ENCODE measurements at regions not wholly inside any gene's neighbourhood (a gene's known extent, or its start where the extent isn't known, plus 50 kb on each side); places are given as distances from the start of the nearest gene placed in this dataset.

DNA sequence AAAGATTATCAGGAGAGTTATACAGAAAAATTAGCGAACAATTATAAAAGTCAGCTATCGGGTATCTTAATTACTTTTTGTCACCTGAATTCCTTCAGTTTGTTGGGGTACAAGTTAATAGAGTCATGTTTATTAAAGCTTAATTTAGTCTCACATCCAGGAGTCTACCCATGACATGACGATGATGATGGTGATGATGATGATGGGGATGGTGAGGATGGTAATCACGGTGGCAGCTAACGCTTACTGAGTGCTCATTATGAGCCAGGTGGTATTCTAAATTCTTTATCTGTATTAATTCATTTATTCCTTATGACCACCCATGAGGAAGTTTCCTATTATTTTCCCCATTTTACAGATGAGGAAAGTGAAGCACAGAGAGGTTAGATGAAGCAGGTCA is 208.6 kb upstream of the KIF2A start:
- TF ChIP-seq GATA2 (IDR thresholded peaks at IDR 0.05; ENCODE audit: low read depth, low read length) (no peak), GATA3 (IDR thresholded peaks at IDR 0.05; ENCODE audit: low read depth, low read length) (no peak)

DNA sequence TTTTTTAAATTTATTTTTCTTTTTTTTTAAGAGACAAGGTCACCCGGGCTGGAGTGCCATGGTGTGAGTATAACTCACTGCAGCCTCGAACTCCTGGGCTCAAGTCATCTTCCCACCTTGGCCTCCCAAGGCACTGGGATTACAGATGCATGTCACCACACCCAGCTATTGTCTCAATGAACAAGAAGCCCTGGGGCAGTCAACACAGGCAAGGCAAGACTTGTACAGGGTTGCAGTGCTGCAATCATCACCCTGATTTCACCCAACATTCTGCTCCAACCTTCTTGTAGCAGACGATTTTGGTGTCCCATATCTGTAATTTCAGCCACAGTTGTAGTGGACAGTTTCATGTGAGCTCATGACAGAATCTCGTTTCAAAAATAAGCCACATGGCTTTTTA is 205.8 kb upstream of the KIF2A start:
- TF ChIP-seq GATA2 (IDR thresholded peaks at IDR 0.05; ENCODE audit: low read depth, low read length) (no peak), GATA3 (IDR thresholded peaks at IDR 0.05; ENCODE audit: low read depth, low read length) (no peak)

DNA sequence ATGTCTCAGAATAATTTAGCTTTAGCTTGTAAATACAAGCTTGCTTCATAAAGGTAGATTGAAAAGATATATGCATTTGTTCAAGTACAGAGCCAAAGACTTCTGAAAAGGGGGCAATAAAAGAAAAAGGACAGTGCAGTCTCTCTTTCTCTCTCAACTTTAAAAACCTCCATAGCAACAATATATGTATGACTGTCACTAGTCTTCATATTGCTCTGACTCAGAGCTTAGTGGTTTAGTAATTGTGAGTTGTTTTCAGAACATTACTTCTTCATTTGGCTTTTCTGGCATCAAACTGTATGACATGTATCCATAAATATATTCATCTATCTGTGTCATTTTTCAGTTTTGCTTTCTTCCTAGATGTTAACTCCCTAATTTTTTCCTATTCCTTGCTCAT is 194.6 kb upstream of the KIF2A start:
- TF ChIP-seq GATA3 (IDR thresholded peaks at IDR 0.05; ENCODE audit: low read depth, low read length), result no peak
- TF ChIP-seq GATA2 (IDR thresholded peaks at IDR 0.05; ENCODE audit: low read depth, low read length), result no peak

DNA sequence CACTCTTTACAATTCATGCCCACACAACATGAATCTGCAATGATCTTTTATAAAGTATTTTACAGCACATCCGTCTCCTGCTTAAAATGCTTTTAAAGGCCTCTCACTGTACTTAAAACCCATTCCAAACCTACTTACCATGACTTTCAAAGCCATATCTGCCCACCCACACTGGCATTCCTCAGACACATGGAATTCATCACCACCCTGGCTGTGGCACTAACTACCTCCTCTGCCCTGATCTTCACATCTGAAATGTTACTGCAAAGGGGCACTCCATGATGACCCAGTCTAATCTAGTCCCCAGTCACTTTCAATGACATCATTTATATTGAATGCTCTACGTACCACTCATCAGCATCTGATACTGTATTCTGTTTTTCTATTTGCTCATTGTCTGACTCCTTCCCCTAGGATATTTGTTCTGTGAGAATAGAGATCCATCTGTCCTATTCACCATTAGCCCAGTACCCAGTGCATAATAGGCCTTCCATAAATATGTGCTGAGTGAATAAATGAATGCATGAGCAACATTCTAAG is 193.2 kb upstream of the KIF2A start:
- TF ChIP-seq GATA2 (IDR thresholded peaks at IDR 0.05; ENCODE audit: low read depth, low read length) (no peak), GATA3 (IDR thresholded peaks at IDR 0.05; ENCODE audit: low read depth, low read length) (no peak)

DNA sequence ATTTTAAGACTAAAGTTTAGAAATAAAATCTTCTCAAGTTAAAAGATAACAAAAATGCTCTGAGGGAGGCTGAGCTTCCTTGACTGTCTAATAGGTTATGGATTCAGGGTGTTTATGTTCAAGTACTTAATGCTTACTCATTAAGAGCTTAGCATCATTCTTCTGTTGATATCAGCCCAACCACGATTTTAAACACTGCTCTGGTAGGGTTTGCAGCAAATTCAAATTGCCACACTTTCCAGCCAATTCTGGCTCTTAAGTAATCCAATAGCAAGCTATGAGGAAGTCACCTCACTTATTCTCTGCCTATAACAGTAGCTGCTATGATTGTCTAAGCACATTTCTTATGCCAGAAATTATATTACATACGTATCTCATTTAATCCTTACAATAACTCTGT is 191.0 kb upstream of the KIF2A start:
- TF ChIP-seq GATA2 (IDR thresholded peaks at IDR 0.05; ENCODE audit: low read depth, low read length) (no peak), GATA3 (IDR thresholded peaks at IDR 0.05; ENCODE audit: low read depth, low read length) (no peak)

DNA sequence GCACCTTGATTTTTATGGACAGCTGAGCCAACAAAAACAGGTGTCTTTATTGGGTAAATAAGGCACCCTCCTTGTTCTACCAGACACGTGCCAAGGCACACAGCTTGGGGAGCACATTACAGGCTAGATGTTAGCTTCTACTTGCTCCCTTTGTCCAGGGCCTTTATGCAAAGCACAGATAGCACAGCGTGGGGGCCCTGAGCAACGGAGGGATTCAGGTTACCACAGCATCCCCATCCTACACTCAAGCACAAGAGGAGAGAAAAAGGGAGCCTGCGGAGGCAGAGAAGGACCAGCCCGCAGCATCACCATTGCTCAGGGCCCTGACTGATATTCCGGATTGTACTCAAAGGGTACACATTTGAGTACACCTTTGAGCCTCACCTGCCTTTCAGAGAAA is 181.7 kb upstream of the KIF2A start:
- no peak for TF ChIP-seq GATA3 (IDR thresholded peaks at IDR 0.05; ENCODE audit: low read depth, low read length)
- no peak for TF ChIP-seq GATA2 (IDR thresholded peaks at IDR 0.05; ENCODE audit: low read depth, low read length)

DNA sequence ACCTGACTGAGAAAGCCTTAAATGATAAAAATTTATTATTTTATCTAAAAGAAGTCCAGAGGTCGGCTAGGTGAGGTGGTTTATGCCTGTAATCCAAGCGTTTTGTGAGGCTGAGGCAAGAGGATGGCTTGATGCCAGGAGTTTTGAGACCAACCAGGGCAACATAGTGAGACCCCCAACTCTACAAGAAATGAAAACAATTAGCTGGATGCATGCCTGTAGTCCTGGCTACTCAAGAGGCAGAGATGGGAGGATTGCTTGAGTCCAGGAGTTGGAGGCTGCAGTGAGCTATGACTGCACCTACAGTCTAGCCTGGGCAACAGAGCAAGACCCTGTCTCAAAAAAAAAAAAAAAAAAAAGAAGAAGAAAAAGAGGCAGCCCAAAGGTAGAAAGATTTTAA is 179.9 kb upstream of the KIF2A start:
- no peak for TF ChIP-seq GATA2 (IDR thresholded peaks at IDR 0.05; ENCODE audit: low read depth, low read length)
- no peak for TF ChIP-seq GATA3 (IDR thresholded peaks at IDR 0.05; ENCODE audit: low read depth, low read length)

DNA sequence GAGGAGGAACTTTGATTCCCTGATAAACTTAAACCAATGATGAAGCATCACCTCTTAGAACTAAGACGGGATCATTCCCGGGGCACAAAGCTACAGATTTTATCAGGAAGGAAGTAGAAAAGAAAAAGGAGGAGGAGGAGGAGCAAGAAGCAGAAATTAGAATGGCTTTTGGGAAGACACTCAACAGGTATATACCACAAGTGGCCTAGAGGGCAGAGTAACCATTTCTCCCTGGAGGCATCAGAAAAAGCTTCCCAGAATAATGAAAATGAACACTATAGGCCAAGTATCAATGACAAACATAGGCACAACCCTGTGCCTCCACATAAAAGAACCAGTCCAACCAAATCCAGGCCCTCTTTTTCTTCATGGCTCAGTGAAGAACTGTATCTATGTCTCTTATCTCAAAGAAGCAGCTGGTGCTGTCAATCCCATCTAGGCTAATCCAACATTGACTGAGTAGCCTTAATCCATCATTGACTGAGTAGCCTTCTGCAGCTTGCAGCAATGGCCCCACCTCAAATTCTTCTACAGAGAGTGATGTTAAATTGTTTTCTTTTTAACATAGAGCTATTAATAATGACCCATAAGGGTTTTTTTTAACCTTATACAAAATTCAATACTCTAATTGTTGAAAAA is 178.8 kb upstream of the KIF2A start:
- TF ChIP-seq GATA2 (IDR thresholded peaks at IDR 0.05; ENCODE audit: low read depth, low read length), result no peak
- no peak for TF ChIP-seq GATA3 (IDR thresholded peaks at IDR 0.05; ENCODE audit: low read depth, low read length)

DNA sequence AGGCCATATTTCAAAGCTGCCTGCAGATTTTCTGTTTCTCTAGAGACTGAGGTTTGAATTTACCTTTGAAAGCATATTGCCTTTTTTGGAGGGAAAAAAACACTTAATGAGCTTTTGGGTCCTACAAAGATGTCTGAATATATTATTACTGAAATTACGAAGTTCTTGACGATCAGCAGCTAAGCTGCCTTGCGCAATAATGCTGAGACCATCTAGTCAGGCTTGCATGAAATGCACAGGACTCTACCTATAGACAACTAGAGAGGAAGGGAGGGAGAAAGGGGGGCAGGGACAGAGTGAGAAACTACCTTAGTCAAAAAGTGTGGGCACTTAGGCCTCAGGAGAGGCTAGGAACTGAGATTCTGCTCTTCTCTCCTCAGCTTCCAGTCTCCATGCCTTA is 175.9 kb upstream of the KIF2A start:
- TF ChIP-seq GATA3 (IDR thresholded peaks at IDR 0.05; ENCODE audit: low read depth, low read length) (no peak), GATA2 (IDR thresholded peaks at IDR 0.05; ENCODE audit: low read depth, low read length) (no peak)

DNA sequence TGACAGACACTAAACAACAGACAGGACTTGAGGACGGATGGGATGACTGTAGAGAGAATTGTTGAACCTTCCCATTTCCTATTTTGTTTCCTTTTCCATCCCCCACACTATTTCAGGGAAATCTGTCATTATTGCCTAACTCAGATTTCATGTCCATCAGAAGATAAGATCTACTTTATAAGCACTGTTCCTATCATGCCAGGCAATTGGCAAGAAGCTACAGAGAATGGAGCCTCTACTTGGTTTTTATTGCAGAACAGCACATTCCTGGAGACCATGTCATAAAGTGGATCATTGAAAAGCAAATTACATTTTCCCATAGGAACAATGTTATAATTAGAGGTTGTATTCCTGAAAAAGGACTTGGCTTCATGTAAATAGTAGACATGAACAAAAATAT is 173.7 kb upstream of the KIF2A start:
- TF ChIP-seq GATA2 (IDR thresholded peaks at IDR 0.05; ENCODE audit: low read depth, low read length), result no peak
- no peak for TF ChIP-seq GATA3 (IDR thresholded peaks at IDR 0.05; ENCODE audit: low read depth, low read length)

DNA sequence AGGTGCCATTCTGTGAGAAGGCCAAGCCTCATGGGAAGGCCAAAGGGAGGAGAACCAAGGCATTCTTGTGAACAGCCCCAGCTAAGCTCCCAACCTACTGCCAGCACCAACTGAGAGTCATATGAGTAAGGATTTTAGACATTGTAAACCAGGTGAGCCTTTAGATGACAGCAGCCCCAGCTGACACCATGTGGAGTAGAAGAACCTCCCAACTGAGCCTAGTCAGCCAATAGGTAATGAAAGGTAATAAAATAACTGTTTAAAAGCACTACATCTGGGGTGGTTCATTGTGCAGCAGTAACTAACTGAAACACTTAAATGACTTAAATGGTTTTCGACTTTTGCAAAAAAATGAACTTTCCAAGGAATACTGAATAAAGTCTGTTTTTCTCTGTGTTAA is 172.6 kb upstream of the KIF2A start:
- TF ChIP-seq GATA2 (IDR thresholded peaks at IDR 0.05; ENCODE audit: low read depth, low read length) (no peak), GATA3 (IDR thresholded peaks at IDR 0.05; ENCODE audit: low read depth, low read length) (no peak)

DNA sequence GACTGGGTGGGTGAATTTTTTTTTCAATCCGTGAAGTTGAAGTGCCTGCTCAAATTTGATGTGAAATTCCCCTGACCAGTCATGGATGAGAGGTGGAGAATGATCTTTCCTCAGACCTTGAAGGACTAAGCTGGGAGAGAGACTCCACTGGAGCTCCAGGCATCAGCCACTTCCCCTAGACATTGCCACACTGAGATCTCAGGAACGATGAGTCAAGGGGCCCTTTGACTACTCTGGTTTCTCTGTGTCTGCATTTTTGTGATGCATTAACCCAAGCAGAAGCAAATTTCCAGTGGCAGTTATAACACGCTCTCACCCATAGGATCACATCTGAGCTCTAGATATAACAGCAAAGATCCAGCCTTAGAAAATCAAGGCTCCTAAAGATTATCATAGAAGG is 171.2 kb upstream of the KIF2A start:
- TF ChIP-seq GATA3 (IDR thresholded peaks at IDR 0.05; ENCODE audit: low read depth, low read length) (no peak), GATA2 (IDR thresholded peaks at IDR 0.05; ENCODE audit: low read depth, low read length) (no peak)

DNA sequence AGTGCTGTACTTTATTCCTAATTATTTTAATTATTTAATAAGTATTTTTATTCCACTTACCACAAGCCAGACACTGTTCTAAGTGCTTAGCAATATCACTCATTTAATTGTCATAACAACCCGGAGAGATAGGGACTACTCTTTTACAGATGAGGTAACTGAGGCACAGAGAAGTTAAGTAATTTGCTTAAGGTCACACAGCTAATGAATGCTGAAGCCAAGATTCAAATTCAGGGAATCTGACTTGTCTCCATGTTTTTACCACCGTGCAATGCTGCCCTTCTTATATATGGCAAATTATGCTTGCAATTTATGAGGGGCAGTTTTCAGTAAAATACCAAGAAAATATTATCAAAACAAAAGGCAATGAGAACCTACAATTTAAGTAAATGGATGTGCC is 168.4 kb upstream of the KIF2A start:
- no peak for TF ChIP-seq GATA3 (IDR thresholded peaks at IDR 0.05; ENCODE audit: low read depth, low read length)
- no peak for TF ChIP-seq GATA2 (IDR thresholded peaks at IDR 0.05; ENCODE audit: low read depth, low read length)

DNA sequence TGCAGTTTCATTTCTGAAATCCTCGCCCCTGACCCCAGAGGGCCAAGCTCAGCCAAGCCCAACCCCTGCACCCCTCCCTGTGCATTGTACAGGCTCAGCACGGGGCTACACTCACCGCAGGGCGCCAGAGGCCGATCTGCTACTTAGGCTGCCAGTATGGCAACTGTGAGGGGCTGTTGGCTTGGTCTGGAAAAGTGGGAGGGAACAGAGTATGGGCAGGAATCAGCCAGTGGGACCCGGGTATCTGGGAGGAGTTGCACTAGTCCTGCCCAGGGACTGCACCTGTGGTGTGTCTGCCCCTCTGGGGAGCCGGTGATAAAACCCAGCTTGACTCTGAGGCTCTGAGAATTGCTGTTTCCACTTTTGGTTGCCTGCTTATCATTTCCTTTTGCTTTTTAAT is 167.4 kb upstream of the KIF2A start:
- TF ChIP-seq GATA3 (IDR thresholded peaks at IDR 0.05; ENCODE audit: low read depth, low read length) (no peak), GATA2 (IDR thresholded peaks at IDR 0.05; ENCODE audit: low read depth, low read length) (no peak)

DNA sequence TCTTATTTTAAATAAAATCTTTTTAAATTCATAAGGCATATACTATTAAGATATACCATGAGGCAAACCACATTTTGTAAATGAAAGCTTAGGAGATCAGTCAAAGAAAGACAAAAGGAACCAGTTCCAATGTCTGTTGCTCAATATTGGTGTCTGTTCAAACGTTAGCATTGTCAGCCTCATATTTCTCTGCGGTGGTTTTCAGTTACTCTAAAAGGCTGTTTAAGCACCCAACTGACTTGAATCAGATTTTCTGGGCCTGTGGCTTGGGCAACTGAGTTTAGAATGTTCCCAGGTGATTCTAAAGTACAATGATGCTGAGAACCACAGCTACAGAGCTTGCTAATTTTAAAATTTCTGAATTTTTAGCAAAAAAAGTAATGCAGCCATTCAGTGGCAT is 166.3 kb upstream of the KIF2A start:
- TF ChIP-seq GATA3 (IDR thresholded peaks at IDR 0.05; ENCODE audit: low read depth, low read length), result no peak
- TF ChIP-seq GATA2 (IDR thresholded peaks at IDR 0.05; ENCODE audit: low read depth, low read length), result no peak

DNA sequence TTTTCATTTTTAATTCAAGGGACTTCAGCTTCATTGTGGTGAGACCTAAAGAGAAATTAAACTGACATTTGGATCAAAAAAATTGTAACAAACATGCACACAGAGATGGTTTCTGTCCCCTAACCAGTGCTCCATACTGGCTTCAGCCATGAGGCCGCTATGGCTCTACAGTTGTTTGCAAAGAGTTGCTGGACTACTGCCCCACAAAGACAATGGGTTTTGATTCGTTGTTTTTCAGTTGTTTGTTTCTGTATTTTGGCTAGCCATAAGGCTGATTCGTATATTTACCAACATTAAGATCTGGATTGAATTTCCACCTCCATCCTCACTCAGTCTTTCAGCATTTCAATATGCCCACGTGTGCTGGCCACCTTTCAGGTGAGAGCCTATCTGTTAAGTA is 163.7 kb upstream of the KIF2A start:
- TF ChIP-seq GATA3 (IDR thresholded peaks at IDR 0.05; ENCODE audit: low read depth, low read length), result no peak
- no peak for TF ChIP-seq GATA2 (IDR thresholded peaks at IDR 0.05; ENCODE audit: low read depth, low read length)
